ENCODE measurements at regions not wholly inside any gene's neighbourhood (a gene's known extent, or its start where the extent isn't known, plus 50 kb on each side); places are given as distances from the start of the nearest gene placed in this dataset.

- TF ChIP-seq REST (tag by site-specific recombination; IDR thresholded peaks at IDR 0.05) (no peak), KLF8 (tag by site-specific recombination; IDR thresholded peaks at IDR 0.05) (no peak), ZNF302 (tag by site-specific recombination; IDR thresholded peaks at IDR 0.05; ENCODE audit: low read depth) (no peak)
Measured at GRCh38 chr1:199122085-199122484, 483.2 kb downstream of the PTPRC start (continued).

- ChIA-PET POLR2A (no interaction called here), CTCF (interaction anchor here (0.6 to 2.4 kb wide), 2 partner anchors 10 to 1363 kb away, joined by 3 to 10 read pairs; no protein-coding TSS in a partner anchor)
- Histone ChIP-seq H3K4me1 (ENCODE audit: control insufficient read depth, insufficient read depth, low read length) (no peaks in the 10 kb centered on the region), H3K27ac (ENCODE audit: extremely low read depth, low read depth, low read length) (no peak overlapping the region), H3K4me3 (ENCODE audit: low read depth, low read length) (no peak overlapping the region), H3K36me3 (ENCODE audit: control insufficient read depth in 2 of 2, insufficient read depth in 1 of 2, low read length in 2 of 2) (no peaks in the 10 kb centered on the region), H3K9me3 (ENCODE audit: control insufficient read depth, insufficient read depth, low read depth, low read length) (no peaks in the 10 kb centered on the region)
- TF ChIP-seq ZNF518A (tag by site-specific recombination; conservative IDR thresholded peaks at IDR 0.05; ENCODE audit: low read depth) (no peak), ZNF324 (tag by site-specific recombination; IDR thresholded peaks at IDR 0.05) (no peak), GLI4 (tag by site-specific recombination; IDR thresholded peaks at IDR 0.05) (no peak), WT1 (tag by site-specific recombination; IDR thresholded peaks at IDR 0.05) (no peak)
Measured at GRCh38 chr1:199122532-199123311, 483.9 kb downstream of the PTPRC start.

GRCh38 chr1:199123615-199124014, 484.8 kb downstream of the PTPRC start:
- H3K4me1 ChIP-seq (ENCODE audit: control insufficient read depth, insufficient read depth, low read length) = no peaks in the 10 kb centered on the region
- CTCF ChIA-PET = interaction anchor here (1.4 kb wide), 1 partner anchor 16 kb away, joined by 5 read pairs; no protein-coding TSS in a partner anchor
- H3K36me3 ChIP-seq (ENCODE audit: control insufficient read depth in 2 of 2, insufficient read depth in 1 of 2, low read length in 2 of 2) = no peaks in the 10 kb centered on the region
- no peak for TF ChIP-seq ZNF529 (tag by site-specific recombination; IDR thresholded peaks at IDR 0.05; ENCODE audit: insufficient replicate concordance)
- TF ChIP-seq ZBTB8A (tag by site-specific recombination; IDR thresholded peaks at IDR 0.05) = no peak
- TF ChIP-seq ZNF544 (tag by site-specific recombination; IDR thresholded peaks at IDR 0.05) = no peak
- TF ChIP-seq ZNF398 (tag by site-specific recombination; IDR thresholded peaks at IDR 0.05) = no peak
- no peak for TF ChIP-seq ZNF19 (tag by site-specific recombination; IDR thresholded peaks at IDR 0.05; ENCODE audit: low read depth)
- no peak for TF ChIP-seq ZNF311 (tag by site-specific recombination; IDR thresholded peaks at IDR 0.05; ENCODE audit: borderline replicate concordance)
- TF ChIP-seq TRIM28 (IDR thresholded peaks at IDR 0.05; ENCODE audit: borderline replicate concordance, low read length) = no peak
- TF ChIP-seq ZNF114 (tag by site-specific recombination; IDR thresholded peaks at IDR 0.05) = no peak
- TF ChIP-seq ZNF175 (tag by site-specific recombination; IDR thresholded peaks at IDR 0.05) = no peak
- no peaks in the 10 kb centered on the region for H3K9me3 ChIP-seq (ENCODE audit: control insufficient read depth, insufficient read depth, low read depth, low read length)
- no peak overlapping the region for H3K27ac ChIP-seq (ENCODE audit: extremely low read depth, low read depth, low read length)
- POLR2A ChIA-PET = no interaction called here
- H3K4me3 ChIP-seq (ENCODE audit: low read depth, low read length) = no peak overlapping the region

Measured in HEK293 (cell line).